OCI-LY7 (cell line): ENCODE measurements at regions not wholly inside any gene's neighbourhood (a gene's known extent, or its start where the extent isn't known, plus 50 kb on each side); places are given as distances from the start of the nearest gene placed in this dataset.

Experiments
- BruUV-seq: library from RNA; stranded (reverse); fragments of 400-500 nt; replicated peaks from 2 replicates; lab custom pipeline; 2021; lab: Mats Ljungman, UMichigan
- CTCF ChIA-PET: fragments of 300-600 bp; sonication (Branson Sonifier 250); formaldehyde crosslinking; loops from one replicate; lab custom pipeline; 2022; ENCODE audit warnings: antibody characterized with exemption; ENCODE audit not compliant: unreplicated experiment; lab: Charles Lee
- POLR2A ChIA-PET: fragments of 300-600 bp; sonication (Branson Sonifier 250); formaldehyde crosslinking; loops from one replicate; lab custom pipeline; 2022; ENCODE audit warnings: antibody characterized with exemption; lab: Charles Lee
- DNase-seq: peaks from one replicate; pipeline ENCODE4 v3.0.0-alpha.2; 2015; ENCODE audit warnings: low spot score
- H2AFZ ChIP-seq: fragments of 200-600 bp; sonication (generic), shearing (Covaris generic); 2 replicates; pipeline ENCODE4 v1.6.1; 2014; ENCODE audit warnings: mild to moderate bottlenecking, antibody characterized with exemption, low read length, moderate library complexity
- H3K27ac ChIP-seq: fragments of 200-600 bp; sonication (generic); 2 replicates; pipeline ENCODE4 v1.5.1; 2014; ENCODE audit warnings: mixed run types, low read depth, mild to moderate bottlenecking, moderate library complexity, low read length, inconsistent platforms; ENCODE audit not compliant: poor library complexity, severe bottlenecking
- H3K36me3 ChIP-seq: fragments of 200-600 bp; sonication (generic); 2 replicates; pipeline ENCODE4 v1.6.1; 2014; ENCODE audit warnings: mild to moderate bottlenecking, antibody characterized with exemption, low read length, moderate library complexity, mixed read lengths; ENCODE audit not compliant: insufficient read depth
- H3K4me1 ChIP-seq: fragments of 200-600 bp; sonication (generic); 2 replicates; pipeline ENCODE4 v1.5.1; 2014; ENCODE audit warnings: mild to moderate bottlenecking, low read length; ENCODE audit not compliant: insufficient read depth, poor library complexity, severe bottlenecking
- H3K4me2 ChIP-seq: fragments of 200-600 bp; sonication (generic); 2 replicates; pipeline ENCODE4 v1.6.1; 2014; ENCODE audit warnings: mild to moderate bottlenecking, low read length
- H3K4me3 ChIP-seq: fragments of 200-600 bp; sonication (generic); 2 replicates; pipeline ENCODE4 v1.5.1; 2014; ENCODE audit warnings: mild to moderate bottlenecking, low read depth, low read length; ENCODE audit not compliant: poor library complexity, severe bottlenecking
- H3K79me2 ChIP-seq: fragments of 200-600 bp; sonication (generic); 2 replicates; pipeline ENCODE4 v1.6.1; 2016; ENCODE audit warnings: low read depth, mild to moderate bottlenecking, low read length, moderate library complexity, mixed read lengths; ENCODE audit not compliant: insufficient read depth
- H3K9me2 ChIP-seq: fragments of 200-600 bp; sonication (generic); 2 replicates; pipeline ENCODE4 v1.6.1; 2016; ENCODE audit warnings: mild to moderate bottlenecking, low read length, mixed read lengths; ENCODE audit not compliant: insufficient read depth
- H3K9me3 ChIP-seq: fragments of 200-600 bp; sonication (generic); 2 replicates; pipeline ENCODE4 v1.6.1; 2014; ENCODE audit warnings: mild to moderate bottlenecking, mixed run types, low read length, mixed read lengths
- H4K20me1 ChIP-seq: fragments of 200-600 bp; sonication (generic); 2 replicates; pipeline ENCODE4 v1.6.1; 2014; ENCODE audit warnings: mild to moderate bottlenecking, antibody characterized with exemption, low read length, moderate library complexity, mixed read lengths; ENCODE audit not compliant: insufficient read depth
- CTCF ChIP-seq: fragments of 200-600 bp; sonication (generic); conservative IDR thresholded peaks from 2 replicates; pipeline ENCODE4 v1.5.1; 2014; ENCODE audit warnings: mild to moderate bottlenecking, antibody characterized with exemption, low read length, moderate library complexity, mixed read lengths
- EZH2phosphoT487 ChIP-seq: fragments of 200-600 bp; sonication (generic); IDR thresholded peaks from 2 replicates; pipeline ENCODE4 v1.6.1; 2018; ENCODE audit warnings: low read depth, borderline replicate concordance, mild to moderate bottlenecking, mixed run types, antibody characterized with exemption, low read length, moderate library complexity, mixed read lengths
- intact Hi-C: fragments of 100-400 bp; cut with micrococcal nuclease; formaldehyde crosslinking; loops from one replicate; pipeline ENCODE4 v1.10.0; 2022; ENCODE audit not compliant: unreplicated experiment

- H3K36me3 ChIP-seq, result no peaks in the 10 kb centered on the region
- no peaks in the 10 kb centered on the region for H4K20me1 ChIP-seq
- no peak overlapping the region for H2AFZ ChIP-seq
- H3K27ac ChIP-seq, result no peak overlapping the region
- ChIA-PET CTCF (no interaction called here), POLR2A (no interaction called here)
- no peaks in the 10 kb centered on the region for H3K4me1 ChIP-seq
- H3K9me3 ChIP-seq, result no peaks in the 10 kb centered on the region
- H3K79me2 ChIP-seq, result no peaks in the 10 kb centered on the region
- H3K4me2 ChIP-seq, result no peak overlapping the region
- TF ChIP-seq EZH2phosphoT487 (no peak), CTCF (no peak)
- H3K4me3 ChIP-seq, result no peak overlapping the region
- no TSS peak for BruUV-seq
- H3K9me2 ChIP-seq, result no peaks in the 10 kb centered on the region
- no peak for DNase-seq
- intact Hi-C loops, result no loop called here
Observed at GRCh38 chr16:27729516-27730304, 179.8 kb downstream of the KATNIP start.

GRCh38 chr16:27730661-27731210, 180.8 kb downstream of the KATNIP start:
- Histone ChIP-seq H3K9me2 (no peaks in the 10 kb centered on the region), H3K79me2 (no peaks in the 10 kb centered on the region), H3K36me3 (no peaks in the 10 kb centered on the region), H3K9me3 (no peaks in the 10 kb centered on the region), H4K20me1 (no peaks in the 10 kb centered on the region), H3K4me2 (no peak overlapping the region), H3K27ac (no peak overlapping the region), H3K4me1 (no peaks in the 10 kb centered on the region), H3K4me3 (no peak overlapping the region), H2AFZ (no peak overlapping the region)
- no peak for TF ChIP-seq CTCF
- no peak for TF ChIP-seq EZH2phosphoT487
- DNase-seq, result no peak
- intact Hi-C loops, result no loop called here
- ChIA-PET CTCF (no interaction called here), POLR2A (interaction anchor here (0.7 kb wide), 1 partner anchor 102 kb away, joined by 3 read pairs; no protein-coding TSS in a partner anchor)
- BruUV-seq, result no TSS peak

GRCh38 chr16:27735031-27735430, 185.1 kb downstream of the KATNIP start:
- H3K4me3 ChIP-seq, result no peak overlapping the region
- TF ChIP-seq EZH2phosphoT487 (no peak), CTCF (no peak)
- no peak overlapping the region for H3K4me2 ChIP-seq
- no peaks in the 10 kb centered on the region for H3K9me2 ChIP-seq
- H3K9me3 ChIP-seq, result no peaks in the 10 kb centered on the region
- no peak overlapping the region for H3K27ac ChIP-seq
- H3K79me2 ChIP-seq, result no peaks in the 10 kb centered on the region
- no TSS peak for BruUV-seq
- POLR2A ChIA-PET, result no interaction called here
- H3K4me1 ChIP-seq, result no peaks in the 10 kb centered on the region
- intact Hi-C loops, result no loop called here
- no peak overlapping the region for H2AFZ ChIP-seq
- no peak for DNase-seq
- no peaks in the 10 kb centered on the region for H3K36me3 ChIP-seq
- CTCF ChIA-PET, result no interaction called here
- H4K20me1 ChIP-seq, result no peaks in the 10 kb centered on the region
